H9 (cell line): ENCODE measurements at regions not wholly inside any gene's neighbourhood (a gene's known extent, or its start where the extent isn't known, plus 50 kb on each side); places are given as distances from the start of the nearest gene placed in this dataset.

Experiments used
- DNase-seq: peaks from one replicate; pipeline ENCODE4 v3.0.0-alpha.2; 2017
- H2AFZ ChIP-seq: one replicate; pipeline ENCODE4 v1.6.1; 2013; ENCODE audit warnings: mild to moderate bottlenecking, low read length, control low read depth, moderate library complexity
- H2AK5ac ChIP-seq: 2 replicates; pipeline ENCODE4 v1.6.1; 2013; ENCODE audit warnings: low read length, control low read depth, mixed read lengths; ENCODE audit not compliant: insufficient read length
- H2BK120ac ChIP-seq: one replicate; pipeline ENCODE4 v1.6.1; 2013; ENCODE audit warnings: low read depth, mild to moderate bottlenecking, low read length, control low read depth, inconsistent platforms; ENCODE audit not compliant: poor library complexity, severe bottlenecking
- H2BK12ac ChIP-seq: 2 replicates; pipeline ENCODE4 v1.6.1; 2013; ENCODE audit warnings: low read length, control low read depth, mixed read lengths, low read depth; ENCODE audit not compliant: insufficient read length
- H2BK15ac ChIP-seq: 2 replicates; pipeline ENCODE4 v1.6.1; 2013; ENCODE audit warnings: low read depth, low read length, control low read depth
- H2BK20ac ChIP-seq: one replicate; pipeline ENCODE4 v1.6.1; 2013; ENCODE audit warnings: low read depth, mild to moderate bottlenecking, low read length, control low read depth, inconsistent platforms; ENCODE audit not compliant: poor library complexity, severe bottlenecking
- H2BK5ac ChIP-seq: 2 replicates; pipeline ENCODE4 v1.6.1; 2013; ENCODE audit warnings: low read length, control low read depth, mixed read lengths; ENCODE audit not compliant: insufficient read length
- H3K14ac ChIP-seq: 2 replicates; pipeline ENCODE4 v1.6.1; 2013; ENCODE audit warnings: low read length, control low read depth; ENCODE audit not compliant: insufficient read depth
- H3K18ac ChIP-seq: 2 replicates; pipeline ENCODE4 v1.6.1; 2013; ENCODE audit warnings: low read depth, mild to moderate bottlenecking, mixed read lengths, low read length, control low read depth; ENCODE audit not compliant: insufficient read length
- H3K23ac ChIP-seq: 2 replicates; pipeline ENCODE4 v1.6.1; 2013; ENCODE audit warnings: low read length, control low read depth, mixed read lengths, low read depth; ENCODE audit not compliant: insufficient read length
- H3K23me2 ChIP-seq: 2 replicates; pipeline ENCODE4 v1.6.1; 2013; ENCODE audit warnings: low read depth, mild to moderate bottlenecking, mixed read lengths, low read length, control low read depth; ENCODE audit not compliant: insufficient read length, poor library complexity, severe bottlenecking
- H3K27ac ChIP-seq: 2 replicates; pipeline ENCODE4 v1.5.1; 2013; ENCODE audit warnings: low read length, control low read depth, mixed read lengths, low read depth; ENCODE audit not compliant: insufficient read length
- H3K27me3 ChIP-seq: 2 replicates; pipeline ENCODE4 v1.6.1; 2013; ENCODE audit warnings: low read length, control low read depth, inconsistent platforms; ENCODE audit not compliant: insufficient read depth
- H3K4ac ChIP-seq: 2 replicates; pipeline ENCODE4 v1.6.1; 2013; ENCODE audit warnings: low read depth, mild to moderate bottlenecking, control low read depth, inconsistent platforms, low read length, moderate library complexity
- H3K4me1 ChIP-seq: 2 replicates; pipeline ENCODE4 v1.6.1; 2013; ENCODE audit warnings: low read length, control low read depth, inconsistent platforms; ENCODE audit not compliant: insufficient read depth
- H3K4me2 ChIP-seq: 2 replicates; pipeline ENCODE4 v1.6.1; 2013; ENCODE audit warnings: low read length, control low read depth, mixed read lengths; ENCODE audit not compliant: insufficient read length, insufficient read depth
- H3K56ac ChIP-seq: 2 replicates; pipeline ENCODE4 v1.6.1; 2013; ENCODE audit warnings: low read depth, mild to moderate bottlenecking, mixed read lengths, low read length, control low read depth; ENCODE audit not compliant: insufficient read length
- H3K79me1 ChIP-seq: 2 replicates; pipeline ENCODE4 v1.6.1; 2013; ENCODE audit warnings: low read depth, mild to moderate bottlenecking, moderate library complexity, low read length, control low read depth, inconsistent platforms; ENCODE audit not compliant: insufficient read depth, poor library complexity, severe bottlenecking
- H3K79me2 ChIP-seq: 2 replicates; pipeline ENCODE4 v1.6.1; 2013; ENCODE audit warnings: low read length, control low read depth, inconsistent platforms; ENCODE audit not compliant: insufficient read depth
- H3K9ac ChIP-seq: 2 replicates; pipeline ENCODE4 v1.6.1; 2013; ENCODE audit warnings: low read length, control low read depth, mixed read lengths; ENCODE audit not compliant: insufficient read length; ENCODE audit errors: extremely low read depth
- H3K9me3 ChIP-seq: one replicate; pipeline ENCODE4 v1.6.1; 2013; ENCODE audit warnings: low read depth, low read length, inconsistent platforms; ENCODE audit not compliant: control insufficient read depth
- H3T11ph ChIP-seq: one replicate; pipeline ENCODE4 v1.6.1; 2013; ENCODE audit warnings: mild to moderate bottlenecking, low read length, control low read depth, inconsistent platforms
- H4K20me1 ChIP-seq: one replicate; pipeline ENCODE4 v1.6.1; 2013; ENCODE audit not compliant: control insufficient read depth, insufficient read length, insufficient read depth
- H4K5ac ChIP-seq: 2 replicates; pipeline ENCODE4 v1.6.1; 2013; ENCODE audit warnings: low read depth, mild to moderate bottlenecking, mixed read lengths, low read length, control low read depth; ENCODE audit not compliant: insufficient read length
- H4K8ac ChIP-seq: replicated peaks from 2 replicates; pipeline ENCODE4 v1.6.1; 2013; ENCODE audit warnings: low read length, control low read depth, mixed read lengths, low read depth; ENCODE audit not compliant: insufficient read length
- H4K91ac ChIP-seq: 2 replicates; pipeline ENCODE4 v1.6.1; 2013; ENCODE audit warnings: low read depth, mild to moderate bottlenecking, moderate library complexity, mixed read lengths, low read length, control low read depth; ENCODE audit not compliant: insufficient read length
- H3K27ac Mint-ChIP-seq, 3 experiments: 2 replicates in 2 of 3; 3 replicates in 1 of 3; pipeline ENCODE4 v1.8.0; 2020 to 2021; ENCODE audit warnings: mixed read lengths in 3 of 3, mild to moderate bottlenecking in 1 of 3, moderate library complexity in 1 of 3
- H3K27me3 Mint-ChIP-seq: 2 replicates; pipeline ENCODE4 v1.8.0; 2021; ENCODE audit warnings: low read depth, mild to moderate bottlenecking, moderate library complexity, mixed read lengths
- H3K36me3 Mint-ChIP-seq, 3 experiments: 2 replicates in 2 of 3; 3 replicates in 1 of 3; pipeline ENCODE4 v1.8.0; 2020 to 2021; ENCODE audit warnings: low read depth in 3 of 3, mixed read lengths in 3 of 3; ENCODE audit not compliant: insufficient read depth in 1 of 3
- H3K4me1 Mint-ChIP-seq, 2 experiments: 2 replicates each; pipeline ENCODE4 v1.8.0; 2020; ENCODE audit warnings: mixed read lengths in 2 of 2
- H3K4me3 Mint-ChIP-seq, 2 experiments: 2 replicates in 1 of 2; 3 replicates in 1 of 2; pipeline ENCODE4 v1.8.0; 2020 to 2021; ENCODE audit warnings: mild to moderate bottlenecking in 2 of 2, mixed read lengths in 2 of 2, moderate library complexity in 1 of 2
- H3K9me3 Mint-ChIP-seq, 2 experiments: 2 replicates in 1 of 2; 3 replicates in 1 of 2; pipeline ENCODE4 v1.8.0; 2020; ENCODE audit warnings: mild to moderate bottlenecking in 2 of 2, mixed read lengths in 2 of 2, moderate library complexity in 1 of 2
- CTCF ChIP-seq: fragments of 200-600 bp; sonication (generic); conservative IDR thresholded peaks from 3 replicates; pipeline ENCODE4 v1.8.0; 2021; ENCODE audit warnings: antibody characterized with exemption, mild to moderate bottlenecking
- WGBS: extraction: QIAGEN DNeasy Blood & Tissue Kit; methylation state at CpG from one replicate; pipeline ENCODE4 v1.1.7; 2013; ENCODE audit warnings: missing lambda C conversion rate, low lambda C conversion rate, mixed read lengths; ENCODE audit not compliant: insufficient read length; ENCODE audit errors: extremely low coverage; 5-methylcytosine and 5-hydroxymethylcytosine counted together

GRCh38 chr19:29277102-29277501 lies 64.2 kb upstream of the UQCRFS1 start:
- no peak overlapping the region for H2BK120ac ChIP-seq
- no peaks in the 10 kb centered on the region for H3K27me3 ChIP-seq
- peaks cover 8% of the 10 kb centered on the region for H3K27me3 Mint-ChIP-seq
- H3K27ac Mint-ChIP-seq, result peak overlapping the region in 1 of 3 experiments; percentile 53; a peak in 2 of 7 replicates
- H3K23ac ChIP-seq, result no peak overlapping the region
- H2BK20ac ChIP-seq, result no peak overlapping the region
- H3K27ac ChIP-seq, result no peak overlapping the region
- no peaks in the 10 kb centered on the region for H4K20me1 ChIP-seq
- H3K23me2 ChIP-seq, result no peaks in the 10 kb centered on the region
- no peak overlapping the region for H2BK15ac ChIP-seq
- no peaks in the 10 kb centered on the region for H3K9me3 Mint-ChIP-seq
- H3K79me1 ChIP-seq, result no peaks in the 10 kb centered on the region
- peaks cover 11 to 13% of the 10 kb centered on the region in 2 experiments for H3K4me1 Mint-ChIP-seq
- peak overlapping the region in 1 of 2 experiments; percentile 53; a peak in 1 of 5 replicates for H3K4me3 Mint-ChIP-seq
- no peak for TF ChIP-seq CTCF
- no peak overlapping the region for H4K8ac ChIP-seq
- H2AFZ ChIP-seq, result no peak overlapping the region
- no peak overlapping the region for H3K9ac ChIP-seq
- no peaks in the 10 kb centered on the region for H3K36me3 Mint-ChIP-seq
- no peak overlapping the region for H3T11ph ChIP-seq
- H3K9me3 ChIP-seq, result no peaks in the 10 kb centered on the region
- H3K4ac ChIP-seq, result no peak overlapping the region
- no peak overlapping the region for H2BK12ac ChIP-seq
- H3K18ac ChIP-seq, result no peak overlapping the region
- WGBS, result no CpG with 5 or more reads among the region's 7 CpGs
- no peak overlapping the region for H2BK5ac ChIP-seq
- H2AK5ac ChIP-seq, result no peak overlapping the region
- no peak overlapping the region for H3K14ac ChIP-seq
- H3K79me2 ChIP-seq, result no peaks in the 10 kb centered on the region
- peak; percentile 82 for DNase-seq
- H3K4me2 ChIP-seq, result no peak overlapping the region
- H4K91ac ChIP-seq, result no peak overlapping the region
- no peak overlapping the region for H4K5ac ChIP-seq
- H3K4me1 ChIP-seq, result no peaks in the 10 kb centered on the region; the same call in 1 of the 2 replicates
- no peak overlapping the region for H3K56ac ChIP-seq
